OCI-M1 (cell line): ENCODE measurements at regions not wholly inside any gene's neighbourhood (a gene's known extent, or its start where the extent isn't known, plus 50 kb on each side); places are given as distances from the start of the nearest gene placed in this dataset.
A peak's percentile ranks its signal among the peaks of the same experiment; 100 is the strongest.
"Not testable (repeated sequence)": the region's sequence is repeated elsewhere in the genome, so short reads cannot be mapped to it uniquely, and the experiment has no call there.

Experiments
- DNase-seq: peaks from one replicate; lab custom pipeline; 2025; lab: John Stamatoyannopoulos, UW

DNA sequence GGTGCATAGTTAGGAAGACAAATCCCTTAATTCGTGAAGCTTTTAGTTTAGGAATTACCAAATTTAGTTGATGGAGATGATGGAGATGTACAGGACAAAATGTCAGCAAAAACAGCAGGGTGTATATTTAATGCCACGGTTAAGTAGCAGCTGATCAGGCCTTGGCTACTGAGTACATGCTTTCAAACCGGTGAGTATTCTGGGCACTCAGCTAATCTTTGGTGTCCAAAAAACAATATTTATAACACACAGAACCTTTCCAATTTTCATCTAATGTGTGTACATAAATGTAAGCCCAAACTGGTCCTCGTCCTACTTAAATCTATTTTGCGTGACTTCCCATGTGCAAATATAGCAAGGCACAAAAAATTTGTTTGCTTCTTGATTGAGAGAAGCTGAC is 703.4 kb upstream of the LINC00305 start:
- no peak for DNase-seq

DNA sequence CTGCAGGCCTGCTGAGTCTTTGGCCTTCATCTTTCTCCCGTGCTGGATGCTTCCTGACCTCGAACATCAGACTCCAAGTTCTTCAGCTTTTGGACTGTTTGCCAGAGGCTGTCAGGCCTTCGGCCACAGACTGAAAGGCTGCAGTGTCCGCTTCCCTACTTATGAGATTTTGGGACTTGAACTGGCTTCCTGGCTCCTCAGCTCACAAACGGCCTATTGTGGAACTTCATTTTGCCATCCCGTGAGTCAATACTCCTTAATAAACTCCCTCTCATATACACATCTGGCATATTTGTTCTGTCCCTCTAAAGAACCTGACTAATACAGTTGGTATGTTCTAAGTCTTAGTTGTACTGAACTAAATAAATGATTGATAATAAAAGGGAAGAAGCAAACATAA is 702.8 kb upstream of the LINC00305 start:
- no peak for DNase-seq

DNA sequence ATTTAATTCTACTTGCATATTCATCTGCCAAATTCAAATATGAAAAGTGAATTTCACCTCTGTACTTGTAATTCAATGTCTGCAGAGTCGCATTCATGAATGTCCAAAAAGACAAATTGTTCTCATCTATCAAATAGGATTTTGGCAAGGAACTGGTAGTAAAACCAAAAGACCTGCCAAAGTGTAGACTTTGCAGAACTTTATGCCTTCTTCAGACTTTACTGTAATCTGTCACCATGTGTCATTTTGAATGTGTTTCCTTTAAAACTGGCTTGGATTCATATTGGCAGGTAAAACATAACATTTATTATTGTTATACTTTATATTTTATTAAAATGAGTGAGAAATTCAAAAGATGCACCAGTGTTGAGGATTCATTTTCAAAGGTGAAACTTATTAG is 701.9 kb upstream of the LINC00305 start:
- no peak for DNase-seq

DNA sequence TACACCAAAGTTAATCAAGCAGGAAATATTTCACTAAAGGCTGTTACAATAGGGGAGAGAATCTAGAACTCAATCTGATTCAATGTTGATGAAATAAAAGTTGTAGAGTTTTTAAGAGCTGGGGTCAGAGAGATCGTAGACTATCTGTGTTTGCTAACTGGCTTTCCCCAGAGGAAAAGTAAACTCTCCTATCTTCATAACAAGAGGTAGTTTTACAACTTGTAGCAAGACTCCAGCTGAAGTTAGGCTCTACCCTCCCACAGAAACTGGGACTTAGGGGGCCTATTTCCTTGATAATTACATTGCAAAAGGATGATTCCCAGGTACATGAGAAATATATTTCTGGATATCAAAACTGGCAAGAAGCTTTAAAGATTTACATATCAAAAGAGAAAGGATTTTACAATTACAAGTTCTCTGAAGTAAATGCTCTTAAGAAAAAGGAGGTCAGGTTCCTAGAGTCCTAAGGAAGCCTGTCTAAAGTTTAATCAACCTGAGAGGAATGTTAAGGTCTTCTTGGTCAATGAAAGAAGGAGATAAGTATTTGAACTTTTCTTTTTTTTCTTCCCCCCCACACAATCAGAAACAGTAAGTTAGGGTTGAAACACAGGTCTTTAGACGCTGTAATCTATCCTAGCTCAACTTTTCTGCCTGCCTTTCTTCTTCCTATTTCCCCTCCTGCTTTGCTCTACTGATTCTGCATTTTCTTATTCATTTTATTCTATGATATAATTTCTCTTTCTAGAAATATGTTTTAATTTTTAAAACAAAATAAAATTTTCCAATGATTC is 692.2 kb upstream of the LINC00305 start:
- no peak for DNase-seq

DNA sequence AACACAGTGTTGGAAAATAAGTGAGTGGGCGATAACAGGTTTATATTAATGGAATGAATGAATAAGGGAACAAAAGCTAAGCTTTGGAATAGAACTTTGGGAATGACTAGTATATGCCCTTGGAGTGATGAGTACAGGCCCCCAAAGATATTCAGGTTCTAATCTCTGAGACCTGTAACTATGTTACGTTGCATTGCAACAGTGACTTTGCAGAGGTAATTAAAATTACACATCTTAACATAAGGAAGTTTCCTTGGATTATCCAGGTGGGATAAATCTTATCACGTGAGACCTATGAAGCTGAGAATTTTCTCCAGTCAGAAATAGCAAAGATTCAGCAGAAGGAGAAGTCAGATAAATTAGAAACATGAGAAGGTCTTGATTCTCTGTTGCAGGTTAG is 661.5 kb upstream of the LINC00305 start:
- DNase-seq: no peak

DNA sequence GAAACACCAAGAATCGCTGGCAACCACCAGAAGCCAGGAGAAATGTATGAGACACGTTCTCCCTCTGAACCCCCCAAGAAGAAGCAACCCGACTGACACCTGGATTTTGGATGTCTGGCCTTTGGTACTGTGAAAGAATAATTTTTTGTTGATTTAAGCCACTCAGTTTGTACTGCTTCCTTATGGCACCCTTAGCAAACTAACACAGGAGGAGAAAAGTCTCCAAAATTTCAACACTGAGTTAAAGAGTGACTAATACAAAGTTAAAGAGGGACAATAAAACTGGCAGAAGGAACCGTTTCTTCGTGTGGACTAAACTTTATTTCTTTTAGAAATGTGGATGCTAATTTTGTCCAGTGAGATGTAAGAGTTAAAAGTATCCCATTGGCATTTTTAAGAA is 660.9 kb upstream of the LINC00305 start:
- DNase-seq: no peak

DNA sequence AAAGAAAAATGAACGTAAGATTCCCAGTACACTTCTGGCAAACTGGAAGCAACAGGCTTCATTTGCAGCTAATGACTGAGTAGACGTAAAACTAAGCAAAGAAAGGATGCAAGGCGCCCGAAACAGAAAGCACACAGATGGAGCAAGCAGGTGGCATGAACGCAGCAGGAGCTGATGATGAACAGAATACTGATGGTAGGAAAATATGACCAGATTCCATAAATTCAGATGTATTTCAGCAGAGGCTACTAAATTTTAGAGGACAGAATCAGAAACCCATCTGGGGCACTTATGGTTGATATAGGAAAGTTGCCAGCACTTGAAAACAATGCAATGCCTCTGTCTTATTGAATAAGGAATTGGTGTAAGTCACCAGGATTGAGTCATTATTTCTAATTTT is 658.7 kb upstream of the LINC00305 start:
- DNase-seq: no peak

DNA sequence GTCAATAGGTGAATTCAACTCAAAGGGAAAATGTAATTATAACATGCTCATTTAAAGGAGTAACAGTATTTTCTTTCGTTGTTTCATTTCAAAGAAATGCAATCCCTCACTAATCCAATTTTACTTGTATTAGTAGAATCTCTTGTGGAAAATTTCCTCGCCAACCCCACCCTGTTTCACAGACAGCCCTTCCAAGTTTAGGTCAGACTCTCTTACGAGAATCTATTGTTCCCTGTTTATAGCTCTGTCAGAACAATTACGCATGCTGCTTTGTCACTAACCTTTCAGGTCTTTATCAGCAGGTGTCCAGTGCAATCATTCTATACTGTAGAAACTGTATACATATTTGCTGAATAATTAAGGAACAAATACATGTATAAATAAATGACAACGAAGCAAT is 657.8 kb upstream of the LINC00305 start:
- DNase-seq: no peak

DNA sequence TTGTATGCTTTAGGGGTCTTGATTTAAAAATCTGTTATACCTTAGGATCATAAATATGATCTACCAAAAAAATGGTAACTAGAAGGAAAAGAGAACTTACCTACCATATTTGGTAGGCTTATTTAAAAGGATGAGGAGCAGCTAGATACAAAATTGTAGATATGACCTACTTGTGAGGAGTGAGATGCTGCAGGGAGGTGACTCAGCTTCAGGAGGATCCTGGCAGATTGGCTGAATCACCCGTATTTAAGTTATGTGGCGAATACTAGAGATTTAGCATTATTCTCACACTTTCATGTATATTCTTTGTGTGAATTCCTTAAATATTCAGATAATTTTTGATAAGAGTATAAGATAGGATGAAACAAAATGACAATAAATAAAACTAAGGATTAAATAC is 657.3 kb upstream of the LINC00305 start:
- no peak for DNase-seq

DNA sequence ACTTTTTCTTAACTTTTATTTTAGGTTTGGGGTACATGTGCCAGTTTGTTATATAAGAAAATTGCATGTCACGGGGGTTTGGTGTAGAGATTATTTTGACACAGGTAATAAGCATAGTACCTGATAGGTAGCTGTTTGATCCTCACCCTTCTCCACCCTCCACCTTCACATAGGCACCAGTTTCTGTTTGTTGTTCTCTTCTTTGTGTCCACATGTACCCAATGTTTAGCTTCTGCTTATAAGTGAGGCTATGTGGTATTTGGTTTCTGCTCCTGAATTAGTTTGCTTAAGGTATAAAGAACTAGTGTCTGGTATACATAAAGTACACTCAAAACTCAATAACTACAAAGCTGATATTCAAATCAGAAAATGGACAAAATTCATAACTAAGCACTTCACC is 654.6 kb upstream of the LINC00305 start:
- DNase-seq: no peak

DNA sequence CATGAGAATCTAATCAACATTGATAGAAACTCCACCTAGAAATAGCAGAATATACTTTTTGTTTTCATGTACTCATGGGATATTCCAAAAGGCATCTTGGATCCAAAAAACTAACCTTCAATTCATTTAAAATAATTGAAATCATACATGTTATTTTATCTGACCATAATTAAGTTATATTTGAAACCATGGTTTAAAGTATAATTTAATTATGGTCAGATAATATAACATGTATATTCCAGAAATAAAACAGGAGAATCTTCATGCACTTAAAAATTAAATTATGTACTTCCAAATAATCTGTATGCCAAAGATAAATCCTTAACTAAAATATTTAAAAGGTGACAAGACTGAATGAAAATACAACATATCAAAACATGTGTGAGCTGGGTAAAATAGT is 651.3 kb upstream of the LINC00305 start:
- no peak for DNase-seq

DNA sequence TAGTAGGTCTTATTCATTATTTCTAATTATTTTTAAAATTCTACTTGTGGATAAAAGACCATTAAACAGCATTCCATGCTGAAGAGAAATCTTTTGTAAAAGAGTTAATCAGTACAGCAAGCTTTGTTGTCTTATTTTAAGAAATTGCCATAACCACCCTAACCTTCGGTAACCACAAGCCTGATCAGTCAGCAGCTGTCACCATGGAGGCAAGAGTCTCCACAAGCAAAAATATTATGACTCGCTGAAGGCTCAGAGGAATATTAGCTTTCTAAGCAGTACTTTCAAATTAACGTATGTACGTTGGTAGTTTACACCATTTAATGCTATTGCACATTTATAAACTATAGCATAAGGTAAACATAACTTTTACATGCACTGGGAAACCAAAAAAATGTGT is 650.5 kb upstream of the LINC00305 start:
- no peak for DNase-seq

DNA sequence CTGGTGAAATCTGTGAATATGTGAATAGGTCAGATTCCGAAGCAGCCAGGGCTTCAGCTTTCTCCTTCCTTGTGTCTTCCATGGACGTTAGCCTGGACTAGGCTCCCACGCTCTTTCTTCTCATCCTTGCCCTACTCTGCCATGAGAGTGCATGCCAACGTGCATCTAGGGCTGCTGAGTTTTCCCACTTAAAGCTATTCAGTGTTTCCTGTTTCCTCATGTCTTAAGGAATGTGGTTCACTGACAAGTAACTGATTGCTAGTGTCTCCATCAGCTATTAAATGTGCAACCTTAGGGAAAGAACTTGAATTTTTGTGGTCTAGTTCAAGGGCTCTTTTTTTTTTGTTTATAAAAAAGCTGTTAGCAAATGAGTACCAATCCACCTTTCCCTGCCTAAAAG is 642.3 kb upstream of the LINC00305 start:
- DNase-seq: no peak

DNA sequence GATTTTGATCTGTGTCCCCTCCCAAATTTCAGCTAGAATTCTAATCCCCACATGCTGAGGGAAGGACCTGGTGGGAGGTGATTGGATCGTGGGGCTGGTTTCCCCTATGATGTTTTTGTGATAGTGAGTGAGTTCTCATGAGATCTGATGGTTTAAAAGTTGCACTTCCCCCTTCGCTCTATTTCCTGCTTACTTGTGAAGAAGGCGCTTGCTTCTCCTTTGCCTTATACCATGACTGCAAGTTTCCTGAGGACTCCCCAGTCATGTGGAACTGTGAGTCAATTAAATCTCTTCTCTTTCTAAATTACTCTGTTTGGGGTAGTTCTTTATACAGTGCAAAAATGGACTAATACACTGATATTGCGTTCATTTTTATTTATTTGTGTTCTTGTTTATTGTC is 636.8 kb upstream of the LINC00305 start:
- DNase-seq: no peak

DNA sequence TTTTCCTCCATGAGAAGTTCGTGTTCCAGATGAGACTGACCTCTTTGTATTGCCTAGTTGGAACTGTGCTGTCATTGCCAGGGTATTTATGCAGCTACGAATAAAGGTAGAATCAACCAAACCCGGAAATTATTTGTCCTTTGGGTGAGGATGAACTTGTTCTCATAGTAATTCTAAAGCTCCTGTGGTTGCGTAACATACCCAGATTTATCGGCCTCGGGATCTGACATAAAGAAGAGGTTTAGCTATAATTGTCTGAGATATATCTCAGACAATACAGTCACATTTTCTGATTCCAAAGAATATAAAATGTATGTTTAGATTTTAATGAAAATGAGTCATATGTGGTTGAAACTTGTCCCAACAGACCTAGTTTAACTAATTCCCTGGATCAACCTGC is 628.7 kb upstream of the LINC00305 start:
- DNase-seq: no peak

DNA sequence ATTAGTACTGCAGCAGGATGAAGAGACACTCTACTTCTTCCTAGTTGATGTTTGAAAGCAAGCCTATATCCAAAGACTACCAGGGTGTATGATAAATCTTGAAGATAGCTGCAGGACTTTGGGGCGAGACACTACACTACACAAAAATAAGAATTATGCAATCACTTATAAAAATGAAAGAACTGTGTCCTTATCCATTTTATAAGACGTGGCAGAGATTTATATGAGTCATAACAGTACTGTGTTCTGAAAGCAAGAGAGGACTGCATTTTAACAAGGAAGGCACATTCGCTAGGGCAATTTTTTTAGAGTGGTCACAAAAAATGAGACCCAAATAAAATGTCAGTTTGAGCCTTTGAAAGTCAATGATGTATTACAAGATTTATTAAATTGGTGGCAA is 617.0 kb upstream of the LINC00305 start:
- DNase-seq: no peak

DNA sequence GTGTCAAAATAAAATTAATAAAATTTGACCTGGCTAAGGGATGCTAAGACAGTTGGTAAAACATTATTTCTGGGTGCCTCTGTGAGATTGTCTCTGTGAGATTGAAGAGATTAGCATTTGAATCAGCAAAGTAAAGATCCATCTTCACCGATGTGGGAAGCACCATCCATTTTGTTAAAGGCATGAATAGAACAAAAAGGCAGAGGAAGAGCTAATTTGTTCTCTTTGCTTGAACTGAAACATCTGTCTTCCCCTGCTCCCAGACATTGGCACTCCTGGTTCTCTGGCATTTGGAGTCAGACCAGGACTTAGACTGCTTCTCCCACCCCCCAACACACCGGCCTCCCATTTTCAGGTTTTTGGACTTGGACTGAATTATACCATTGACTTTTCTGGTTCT is 603.8 kb upstream of the LINC00305 start:
- no peak for DNase-seq

DNA sequence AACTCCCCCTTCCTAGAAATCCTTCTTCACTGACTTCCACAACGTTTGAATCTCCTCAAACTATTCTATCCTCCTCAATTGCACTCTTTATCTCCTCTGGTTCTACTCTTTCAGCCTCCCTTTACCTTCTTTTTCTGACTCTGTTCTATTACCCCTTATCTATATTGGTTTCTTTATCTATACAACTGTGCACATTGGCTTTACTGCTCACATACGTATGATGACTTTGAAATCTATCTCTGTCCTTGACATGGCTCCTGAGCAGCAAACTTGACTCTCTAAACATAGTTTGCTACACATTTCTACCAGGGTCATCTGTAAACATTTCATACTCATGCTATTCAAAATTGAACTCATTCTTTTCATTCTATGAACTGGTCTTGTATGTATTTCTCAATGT is 601.0 kb upstream of the LINC00305 start:
- DNase-seq: no peak

DNA sequence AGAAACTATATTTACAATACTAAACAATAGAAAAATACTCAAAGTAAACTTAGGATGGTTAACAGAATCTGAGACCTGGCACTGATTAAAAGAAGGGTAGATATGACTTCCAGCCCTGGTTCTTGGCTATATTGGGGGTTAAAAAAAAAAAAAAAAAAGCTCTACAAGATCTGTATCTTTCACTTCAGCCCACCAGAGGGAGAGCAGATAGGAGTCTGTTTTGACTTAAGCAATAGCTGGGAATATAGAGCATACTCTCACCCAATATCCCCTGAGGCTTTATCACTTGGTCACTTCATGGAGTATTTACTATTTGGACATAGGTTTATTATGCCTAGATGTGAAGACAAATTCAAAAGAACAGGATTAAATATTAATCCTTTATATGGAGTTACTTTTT is 598.9 kb upstream of the LINC00305 start:
- no peak for DNase-seq

DNA sequence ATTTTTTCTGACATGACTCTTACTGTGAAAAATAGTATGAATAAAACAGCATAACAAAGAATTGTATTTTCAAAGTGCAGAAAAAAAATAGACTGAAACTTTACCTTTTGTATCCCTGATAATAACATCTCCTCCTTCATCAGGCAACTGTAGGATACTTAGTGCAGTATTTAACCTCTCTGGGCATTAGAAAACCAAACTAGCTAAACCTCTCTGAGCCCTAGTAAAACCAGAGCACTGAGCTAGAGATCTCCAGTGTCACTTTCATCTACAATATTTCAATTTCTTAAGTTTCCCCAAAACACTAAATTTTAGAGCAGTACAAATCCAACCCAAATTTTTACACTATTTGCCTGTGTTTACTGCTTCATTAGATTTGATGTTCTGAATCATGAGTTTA is 594.0 kb upstream of the LINC00305 start:
- DNase-seq: no peak

DNA sequence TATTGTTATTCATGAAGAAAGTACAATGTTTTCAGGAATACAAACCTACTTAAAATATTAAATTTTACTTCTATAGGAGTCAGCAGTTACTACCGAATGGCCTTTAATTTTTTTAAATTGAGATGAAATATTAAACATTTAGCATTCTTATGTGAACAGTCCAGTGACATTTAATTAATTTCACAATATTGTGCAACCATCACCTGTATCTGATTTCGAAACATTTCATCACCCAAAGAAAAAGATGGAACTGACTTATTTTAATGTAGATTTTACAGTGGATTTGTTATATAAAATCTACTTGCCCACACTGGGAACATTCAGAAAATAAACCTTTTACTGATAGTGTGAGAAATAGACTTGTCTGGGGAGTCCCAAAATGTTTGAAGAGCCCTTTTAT is 585.2 kb upstream of the LINC00305 start:
- DNase-seq: peak; percentile 39

DNA sequence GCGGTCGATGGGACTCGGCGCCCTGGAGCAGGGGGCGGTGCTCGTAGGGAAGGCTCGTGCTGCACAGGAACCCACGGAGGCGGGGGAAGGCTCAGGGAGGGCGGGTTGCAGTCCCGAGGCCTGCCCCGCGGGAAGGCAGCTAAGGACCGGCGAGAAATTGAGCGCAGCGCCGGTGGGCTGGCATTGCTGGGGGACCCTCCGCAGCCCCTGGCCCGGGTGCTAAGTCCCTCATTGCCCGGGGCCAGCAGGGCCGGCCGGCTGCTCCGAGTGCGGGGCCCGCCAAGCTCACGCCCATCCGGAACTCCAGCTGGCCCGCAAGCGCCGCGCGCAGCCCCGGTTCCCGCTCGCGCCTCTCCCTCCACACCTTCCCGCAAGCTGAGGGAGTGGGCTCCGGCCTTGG is 576.8 kb upstream of the LINC00305 start:
- DNase-seq: not testable (repeated sequence)

DNA sequence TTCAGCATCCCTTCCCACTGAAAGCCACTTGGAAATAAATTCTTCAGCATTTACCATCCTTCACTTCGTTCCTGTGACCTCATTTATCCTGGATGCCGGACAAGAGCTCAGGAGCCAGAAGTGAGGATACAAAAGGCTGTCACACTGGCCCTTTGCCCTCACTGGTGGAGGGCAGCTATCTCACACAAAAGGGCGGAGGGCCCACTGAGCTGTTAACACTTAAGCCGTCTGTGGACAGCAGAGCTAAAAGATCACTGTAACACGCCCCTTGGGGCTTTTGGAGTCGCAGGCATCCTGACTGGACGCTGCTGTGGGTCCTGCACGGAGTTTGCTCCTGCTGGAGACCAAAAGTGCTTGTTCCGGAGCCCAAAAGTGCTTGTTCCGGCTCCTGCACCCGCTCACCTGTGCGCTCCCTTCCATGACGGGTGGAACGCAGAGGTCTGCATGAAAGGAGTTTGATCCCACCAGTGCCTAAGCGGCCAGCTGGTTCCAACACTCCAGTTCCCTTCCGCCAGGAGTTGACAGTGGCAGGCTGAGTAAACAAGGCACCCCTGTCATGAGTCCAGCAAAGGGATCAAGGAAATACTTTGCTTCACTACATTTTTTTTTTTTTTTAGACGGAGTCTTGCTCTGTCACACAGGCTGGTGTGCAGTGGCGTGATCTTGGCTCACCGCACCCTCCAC is 572.0 kb upstream of the LINC00305 start:
- DNase-seq: no peak

DNA sequence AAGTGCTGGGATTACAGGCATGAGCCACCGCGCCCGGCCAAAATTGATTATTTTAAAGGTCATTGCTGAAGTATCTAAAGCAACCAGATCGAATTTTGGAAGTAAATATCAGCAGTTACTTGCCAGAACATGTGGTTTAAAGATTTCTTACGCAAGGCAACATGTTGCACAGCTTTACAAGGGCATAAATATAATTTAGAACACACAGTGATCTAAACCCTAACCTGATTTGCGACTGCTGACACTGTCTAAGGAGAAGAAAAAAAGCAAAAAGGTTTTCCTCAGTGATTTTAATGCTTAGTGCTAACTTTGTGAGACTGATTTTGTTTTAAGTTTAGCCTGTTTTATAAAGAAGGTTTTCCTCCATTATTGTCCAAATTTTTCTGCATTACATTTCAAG is 569.9 kb upstream of the LINC00305 start:
- no peak for DNase-seq
